ENCODE measurements at regions not wholly inside any gene's neighbourhood (a gene's known extent, or its start where the extent isn't known, plus 50 kb on each side); places are given as distances from the start of the nearest gene placed in this dataset.
"Not testable (repeated sequence)": the region's sequence is repeated elsewhere in the genome, so short reads cannot be mapped to it uniquely, and the experiment has no call there.

DNA sequence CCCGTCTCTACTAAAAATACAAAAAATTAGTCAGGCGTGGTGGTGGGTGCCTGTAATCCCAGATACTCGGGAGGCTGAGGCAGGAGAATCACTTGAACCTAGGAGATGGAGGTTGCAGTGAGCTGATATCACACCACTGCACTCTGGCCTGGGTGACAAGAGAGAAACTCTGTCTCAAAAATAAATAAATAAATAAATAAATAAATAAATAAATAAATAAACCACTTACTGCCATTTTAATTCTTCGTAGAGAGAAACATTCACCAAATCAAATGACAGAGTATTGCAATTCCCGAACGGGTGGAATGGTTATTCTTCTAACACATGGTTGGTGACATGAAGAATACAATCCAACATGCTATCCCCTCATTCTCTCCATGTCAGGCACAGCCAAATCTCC, 754.3 kb upstream of the AUTS2 start:
- not testable (repeated sequence) for TF ChIP-seq EZH2phosphoT487 (IDR thresholded peaks at IDR 0.05; ENCODE audit: insufficient read depth, low read depth); EZH2 (IDR thresholded peaks at IDR 0.05; ENCODE audit: insufficient read depth, poor library complexity, severe bottlenecking)

All from GM23248 (cell line).